ENCODE measurements at regions not wholly inside any gene's neighbourhood (a gene's known extent, or its start where the extent isn't known, plus 50 kb on each side); places are given as distances from the start of the nearest gene placed in this dataset.

DNA sequence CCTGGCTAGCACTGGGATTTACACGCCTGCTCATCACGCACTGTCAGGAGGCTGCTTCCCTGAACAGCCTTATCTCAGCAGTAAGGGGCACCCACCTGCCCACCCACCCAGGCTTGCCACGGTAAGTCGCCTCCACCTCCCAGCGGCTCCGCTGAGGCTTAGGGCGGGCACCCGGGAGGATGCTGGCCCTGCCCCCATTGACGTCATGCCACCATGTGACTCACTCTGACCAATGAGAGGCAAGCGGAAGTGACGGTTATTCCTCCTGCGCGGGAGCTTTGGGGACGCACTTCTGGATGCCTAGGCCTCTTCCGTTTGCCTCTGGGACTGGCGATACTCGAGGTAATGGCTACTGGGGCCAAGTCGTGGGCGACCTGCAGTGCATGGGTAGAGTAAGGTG, 256.8 kb downstream of the QKI start:
- TF ChIP-seq TCF7L2 (IDR thresholded peaks at IDR 0.05; ENCODE audit: borderline replicate concordance, extremely low read depth, insufficient read depth, insufficient read length), result no peak
- no peak for TF ChIP-seq EZH2phosphoT487 (IDR thresholded peaks at IDR 0.05; ENCODE audit: borderline replicate concordance)
- TF ChIP-seq, protein P1, sequence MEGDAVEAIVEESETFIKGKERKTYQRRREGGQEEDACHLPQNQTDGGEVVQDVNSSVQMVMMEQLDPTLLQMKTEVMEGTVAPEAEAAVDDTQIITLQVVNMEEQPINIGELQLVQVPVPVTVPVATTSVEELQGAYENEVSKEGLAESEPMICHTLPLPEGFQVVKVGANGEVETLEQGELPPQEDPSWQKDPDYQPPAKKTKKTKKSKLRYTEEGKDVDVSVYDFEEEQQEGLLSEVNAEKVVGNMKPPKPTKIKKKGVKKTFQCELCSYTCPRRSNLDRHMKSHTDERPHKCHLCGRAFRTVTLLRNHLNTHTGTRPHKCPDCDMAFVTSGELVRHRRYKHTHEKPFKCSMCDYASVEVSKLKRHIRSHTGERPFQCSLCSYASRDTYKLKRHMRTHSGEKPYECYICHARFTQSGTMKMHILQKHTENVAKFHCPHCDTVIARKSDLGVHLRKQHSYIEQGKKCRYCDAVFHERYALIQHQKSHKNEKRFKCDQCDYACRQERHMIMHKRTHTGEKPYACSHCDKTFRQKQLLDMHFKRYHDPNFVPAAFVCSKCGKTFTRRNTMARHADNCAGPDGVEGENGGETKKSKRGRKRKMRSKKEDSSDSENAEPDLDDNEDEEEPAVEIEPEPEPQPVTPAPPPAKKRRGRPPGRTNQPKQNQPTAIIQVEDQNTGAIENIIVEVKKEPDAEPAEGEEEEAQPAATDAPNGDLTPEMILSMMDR (IDR thresholded peaks at IDR 0.05 in 2 of 3, conservative IDR thresholded peaks at IDR 0.05 in 1 of 3; ENCODE audit: borderline replicate concordance in 1 of 3, insufficient read depth in 1 of 3, low read depth in 2 of 3, low read length in 2 of 3), result no peak
- TF ChIP-seq SRF (IDR thresholded peaks at IDR 0.05; ENCODE audit: low read depth), result no peak
